GM12875 (cell line): ENCODE measurements at regions not wholly inside any gene's neighbourhood (a gene's known extent, or its start where the extent isn't known, plus 50 kb on each side); places are given as distances from the start of the nearest gene placed in this dataset.
"Not testable (repeated sequence)": the region's sequence is repeated elsewhere in the genome, so short reads cannot be mapped to it uniquely, and the experiment has no call there.

Experiments
- H3K4me3 ChIP-seq: one replicate; pipeline ENCODE4 v1.5.1; 2011; ENCODE audit warnings: low read depth, low read length, control low read depth
- TF ChIP-seq, protein P1 (sequence below): IDR thresholded peaks from 2 replicates; pipeline ENCODE4 v1.5.1; 2011; ENCODE audit warnings: low read depth, mild to moderate bottlenecking, control low read depth, inconsistent platforms, low read length, moderate library complexity, borderline replicate concordance; ENCODE audit not compliant: insufficient read depth

DNA sequence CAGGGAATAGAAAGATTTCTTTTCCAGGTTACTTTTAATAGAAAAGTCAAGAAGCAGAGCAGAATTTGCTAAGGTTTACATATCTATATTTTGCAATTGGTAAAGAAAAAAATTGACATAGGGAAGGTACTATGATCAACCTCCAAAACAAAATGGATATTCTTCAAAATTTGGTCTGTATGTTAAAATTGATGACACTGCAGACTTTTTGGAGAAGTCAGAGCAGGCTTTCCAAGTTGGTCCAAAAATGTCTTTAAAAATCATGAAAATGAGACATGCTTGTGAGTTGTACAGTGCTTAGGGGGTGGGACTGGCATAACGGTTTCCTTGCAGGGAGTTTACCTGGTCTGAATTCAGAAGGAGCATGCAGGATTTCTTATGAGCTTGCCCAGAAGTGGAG is 77.0 kb downstream of the TFPI2 start:
- TF ChIP-seq, protein P1, sequence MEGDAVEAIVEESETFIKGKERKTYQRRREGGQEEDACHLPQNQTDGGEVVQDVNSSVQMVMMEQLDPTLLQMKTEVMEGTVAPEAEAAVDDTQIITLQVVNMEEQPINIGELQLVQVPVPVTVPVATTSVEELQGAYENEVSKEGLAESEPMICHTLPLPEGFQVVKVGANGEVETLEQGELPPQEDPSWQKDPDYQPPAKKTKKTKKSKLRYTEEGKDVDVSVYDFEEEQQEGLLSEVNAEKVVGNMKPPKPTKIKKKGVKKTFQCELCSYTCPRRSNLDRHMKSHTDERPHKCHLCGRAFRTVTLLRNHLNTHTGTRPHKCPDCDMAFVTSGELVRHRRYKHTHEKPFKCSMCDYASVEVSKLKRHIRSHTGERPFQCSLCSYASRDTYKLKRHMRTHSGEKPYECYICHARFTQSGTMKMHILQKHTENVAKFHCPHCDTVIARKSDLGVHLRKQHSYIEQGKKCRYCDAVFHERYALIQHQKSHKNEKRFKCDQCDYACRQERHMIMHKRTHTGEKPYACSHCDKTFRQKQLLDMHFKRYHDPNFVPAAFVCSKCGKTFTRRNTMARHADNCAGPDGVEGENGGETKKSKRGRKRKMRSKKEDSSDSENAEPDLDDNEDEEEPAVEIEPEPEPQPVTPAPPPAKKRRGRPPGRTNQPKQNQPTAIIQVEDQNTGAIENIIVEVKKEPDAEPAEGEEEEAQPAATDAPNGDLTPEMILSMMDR: no peak
- no peak overlapping the region for H3K4me3 ChIP-seq

DNA sequence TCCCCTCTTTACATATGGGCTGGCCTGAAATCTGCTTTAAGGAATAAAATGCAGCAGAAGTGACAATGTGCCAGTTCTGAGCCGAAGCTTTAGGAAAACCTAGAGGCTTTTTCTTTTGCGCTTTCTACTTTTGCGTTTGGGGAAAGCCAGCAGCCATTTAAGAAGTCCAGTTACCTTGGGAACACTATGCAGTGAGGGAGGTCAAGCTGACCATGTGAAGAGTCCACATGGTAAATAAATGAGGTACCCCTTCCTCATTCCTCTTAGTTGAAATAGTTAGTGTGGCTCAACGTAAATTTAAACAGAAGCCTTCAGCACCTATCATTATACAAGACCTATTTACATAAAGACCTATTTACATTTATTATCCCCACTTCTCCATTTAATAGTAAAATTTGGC is 78.5 kb downstream of the TFPI2 start:
- no peak overlapping the region for H3K4me3 ChIP-seq

DNA sequence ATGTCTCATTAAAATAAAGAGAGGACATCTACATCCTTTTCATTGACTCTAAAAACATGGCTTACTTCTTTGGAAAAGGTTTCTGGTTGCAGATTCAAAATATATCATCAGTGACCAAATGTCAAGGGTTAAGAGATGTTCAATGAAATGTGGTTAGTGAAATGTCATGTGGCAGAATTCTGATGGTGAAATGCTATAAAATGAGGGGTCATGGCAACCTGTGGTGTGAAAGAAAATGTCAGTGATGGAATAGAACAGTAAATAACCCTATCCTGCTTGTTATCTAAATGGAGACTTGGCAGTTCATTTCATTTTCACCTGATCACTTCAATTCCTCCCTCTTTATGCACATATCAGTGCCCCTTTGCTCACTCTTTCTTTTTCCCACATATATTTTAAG is 79.4 kb downstream of the TFPI2 start:
- TF ChIP-seq, protein P1: no peak
- H3K4me3 ChIP-seq: no peak overlapping the region

More for the DNA sequence above, 78.5 kb downstream of the TFPI2 start:
- TF ChIP-seq, protein P1: no peak

DNA sequence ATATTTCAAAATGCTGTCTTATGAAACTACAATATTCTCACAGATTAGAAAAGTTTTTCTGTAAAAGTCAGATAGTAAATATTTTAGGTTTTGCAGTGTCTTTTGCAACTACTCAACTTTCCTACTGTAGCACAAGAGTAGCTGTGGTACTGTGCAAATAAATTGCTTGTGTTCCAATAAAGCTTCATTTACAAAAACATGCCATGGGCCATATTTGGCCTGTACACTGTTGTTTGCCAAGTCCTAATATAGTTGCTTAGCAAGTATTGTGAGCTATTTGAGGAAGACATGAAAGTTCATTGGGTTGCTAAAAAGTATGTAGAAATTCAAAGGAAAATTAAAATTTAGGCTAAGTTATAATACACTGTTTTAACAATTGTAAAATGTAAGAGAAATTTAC is 80.0 kb downstream of the TFPI2 start:
- TF ChIP-seq, protein P1: no peak
- no peak overlapping the region for H3K4me3 ChIP-seq

DNA sequence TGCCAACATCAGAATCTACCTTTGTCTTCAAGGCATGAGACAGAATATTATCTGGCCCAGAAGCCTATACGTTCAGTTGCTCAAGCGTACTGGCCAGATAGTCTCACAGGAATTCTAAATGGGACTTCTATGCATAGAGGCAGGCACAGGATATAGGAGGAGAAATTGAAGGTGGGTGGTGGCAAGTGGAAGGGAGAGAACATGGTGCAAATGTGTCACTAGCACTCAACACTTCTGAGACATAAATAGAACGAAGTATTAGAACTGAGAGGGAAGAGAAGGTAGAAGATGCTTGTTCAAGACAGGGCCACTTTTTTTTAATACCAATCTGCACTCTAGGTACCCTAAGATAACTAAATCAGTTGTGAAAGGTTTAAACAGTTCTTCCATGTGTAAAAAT is 85.8 kb downstream of the TFPI2 start:
- TF ChIP-seq, protein P1: no peak
- no peak overlapping the region for H3K4me3 ChIP-seq

DNA sequence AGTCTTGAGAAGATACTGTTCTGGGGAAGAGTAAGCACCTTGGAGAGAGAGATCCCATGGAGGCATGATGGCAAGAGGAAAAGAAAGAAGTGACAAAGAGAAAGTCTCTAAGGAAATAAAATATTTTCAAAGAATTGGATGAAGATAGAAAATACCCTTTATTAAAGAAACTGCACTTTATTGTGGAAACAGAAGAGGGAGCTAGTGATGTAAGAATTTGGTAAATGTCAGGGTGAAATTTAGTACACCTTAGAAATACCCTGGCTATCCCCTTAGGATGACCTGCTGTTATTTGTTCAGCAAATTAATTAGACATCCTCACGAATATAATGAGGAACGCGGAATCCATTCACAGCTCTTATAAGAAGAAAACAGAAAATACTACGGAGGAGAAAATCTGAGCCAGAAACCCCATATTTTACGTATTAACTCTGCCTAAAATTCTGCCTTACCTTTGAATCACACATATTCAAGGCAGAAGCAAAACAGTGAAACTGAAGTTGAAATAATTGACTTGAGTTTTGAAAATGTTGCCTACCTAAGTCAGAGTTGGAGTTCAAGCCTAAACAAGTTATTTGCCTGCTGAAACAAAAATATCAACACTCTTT is 90.7 kb downstream of the TFPI2 start:
- TF ChIP-seq, protein P1: 0 out of 2 replicates have a peak, but pooled peaks have one; percentile 12

DNA sequence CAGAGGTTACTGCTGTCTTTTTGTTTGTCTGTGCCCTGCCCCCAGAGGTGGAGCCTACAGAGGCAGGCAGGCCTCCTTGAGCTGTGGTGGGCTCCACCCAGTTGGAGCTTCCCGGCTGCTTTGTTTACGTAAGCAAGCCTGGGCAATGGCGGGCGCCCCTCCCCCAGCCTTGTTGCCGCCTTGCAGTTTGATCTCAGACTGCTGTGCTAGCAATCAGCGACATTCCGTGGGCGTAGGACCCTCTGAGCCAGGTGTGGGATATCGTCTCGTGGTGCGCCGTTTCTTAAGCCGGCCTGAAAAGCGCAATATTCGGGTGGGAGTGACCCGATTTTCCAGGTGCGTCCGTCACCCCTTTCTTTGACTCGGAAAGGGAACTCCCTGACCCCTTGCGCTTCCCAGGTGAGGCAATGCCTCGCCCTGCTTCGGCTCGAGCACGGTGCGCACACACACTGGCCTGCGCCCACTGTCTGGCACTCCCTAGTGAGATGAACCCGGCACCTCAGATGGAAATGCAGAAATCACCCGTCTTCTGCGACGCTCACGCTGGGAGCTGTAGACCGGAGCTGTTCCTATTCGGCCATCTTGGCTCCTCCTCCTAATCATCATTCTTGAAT is 97.4 kb downstream of the TFPI2 start:
- not testable (repeated sequence) for H3K4me3 ChIP-seq

More for the DNA sequence above, 90.7 kb downstream of the TFPI2 start:
- no peak overlapping the region for H3K4me3 ChIP-seq
